VCaP (cell line): ENCODE measurements at regions not wholly inside any gene's neighbourhood (a gene's known extent, or its start where the extent isn't known, plus 50 kb on each side); places are given as distances from the start of the nearest gene placed in this dataset.

ENCODE experiments used
- H3K27ac ChIP-seq: fragments of 450-650 bp; 2 replicates; pipeline ENCODE4 v1.5.1; 2017
- CTCF ChIP-seq: fragments of 450-650 bp; conservative IDR thresholded peaks from 2 replicates; pipeline ENCODE4 v1.5.1; 2017; ENCODE audit warnings: mild to moderate bottlenecking, moderate library complexity

GRCh38 chr1:234778221-234779159, 168.5 kb upstream of the IRF2BP2 start:
- TF ChIP-seq CTCF: no peak
- no peak overlapping the region for H3K27ac ChIP-seq

GRCh38 chr1:234777856-234778220, 167.9 kb upstream of the IRF2BP2 start:
- H3K27ac ChIP-seq: no peak overlapping the region
- TF ChIP-seq CTCF: no peak

DNA sequence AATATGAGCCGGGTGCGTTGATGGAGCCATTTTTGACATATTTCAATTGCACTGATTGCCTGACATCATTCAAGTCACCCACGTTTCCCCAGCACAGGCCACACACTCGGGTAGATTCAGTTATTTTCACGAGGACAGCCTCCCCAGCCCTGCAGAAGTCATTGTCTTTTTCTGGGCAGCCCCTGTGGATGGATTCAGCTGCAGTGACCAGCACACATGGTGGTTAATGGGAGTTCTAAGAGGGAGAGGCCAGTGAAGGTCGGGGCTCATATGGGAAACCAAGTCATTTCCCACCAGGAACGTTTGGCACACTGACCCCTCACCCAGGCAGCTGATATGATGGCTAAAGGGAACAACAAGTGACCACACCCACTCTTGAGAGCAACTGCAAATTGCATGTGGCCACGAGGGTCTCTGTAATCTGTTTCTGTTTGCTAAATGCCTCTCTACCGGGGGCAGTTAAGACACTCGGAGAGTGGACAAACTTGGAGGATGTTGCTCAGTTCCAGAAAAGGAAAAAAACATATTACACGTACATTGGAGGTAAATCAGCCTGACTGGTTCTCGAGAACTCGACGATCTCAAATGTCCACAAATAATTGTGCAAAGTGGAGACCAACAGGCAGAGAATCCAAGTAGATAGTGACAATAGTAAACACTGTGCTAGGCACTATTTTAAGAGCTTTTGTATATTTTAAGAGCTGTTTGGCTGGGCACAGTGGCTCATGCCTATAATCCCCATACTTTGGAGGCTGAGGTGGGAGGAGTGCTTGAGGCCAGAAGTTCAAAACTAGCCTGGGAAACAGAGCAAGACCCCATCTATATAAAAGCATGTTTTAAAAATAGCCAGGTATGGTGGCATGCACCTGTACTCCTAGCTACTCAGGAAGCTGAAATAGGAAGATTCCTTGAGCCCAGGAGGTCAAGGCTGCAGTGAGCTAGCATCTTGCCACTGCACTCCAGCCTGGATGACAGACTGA, 167.2 kb upstream of the IRF2BP2 start:
- no peak for TF ChIP-seq CTCF

DNA sequence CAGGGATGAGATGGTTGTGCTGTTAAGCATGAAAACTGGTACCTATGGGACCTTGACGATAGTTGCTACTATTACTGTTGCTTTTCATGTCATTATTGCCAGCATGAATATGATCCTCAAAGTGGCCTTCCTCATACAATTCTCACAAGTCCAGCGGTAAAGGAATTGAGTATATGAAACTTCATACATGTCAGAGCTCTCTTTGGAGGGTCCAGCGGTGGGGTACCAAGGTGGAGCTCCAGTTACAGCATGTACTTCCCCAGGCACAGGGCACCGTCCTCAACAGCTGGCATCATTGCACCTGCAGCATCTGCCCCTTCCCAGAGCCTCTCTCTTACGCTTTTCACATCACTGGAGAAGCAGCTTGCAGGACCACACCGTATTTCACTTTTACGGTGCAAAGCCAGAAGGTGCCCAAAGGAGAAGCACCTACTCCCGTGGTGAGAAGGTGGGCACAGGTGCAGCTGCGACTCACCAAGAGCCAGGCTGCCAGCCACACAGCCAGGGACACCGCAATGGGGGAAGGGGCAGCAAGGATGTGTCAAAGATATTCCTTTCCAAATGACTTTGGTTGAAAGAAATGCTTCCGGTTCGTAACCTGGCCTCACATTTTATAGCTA, 166.4 kb upstream of the IRF2BP2 start:
- no peak overlapping the region for H3K27ac ChIP-seq
- no peak for TF ChIP-seq CTCF

More for the DNA sequence above, 167.2 kb upstream of the IRF2BP2 start:
- H3K27ac ChIP-seq: no peak overlapping the region

- TF ChIP-seq CTCF: no peak
- H3K27ac ChIP-seq: no peak overlapping the region
These were observed 165.7 kb upstream of the IRF2BP2 start for GRCh38 chr1:234775477-234776246.

DNA sequence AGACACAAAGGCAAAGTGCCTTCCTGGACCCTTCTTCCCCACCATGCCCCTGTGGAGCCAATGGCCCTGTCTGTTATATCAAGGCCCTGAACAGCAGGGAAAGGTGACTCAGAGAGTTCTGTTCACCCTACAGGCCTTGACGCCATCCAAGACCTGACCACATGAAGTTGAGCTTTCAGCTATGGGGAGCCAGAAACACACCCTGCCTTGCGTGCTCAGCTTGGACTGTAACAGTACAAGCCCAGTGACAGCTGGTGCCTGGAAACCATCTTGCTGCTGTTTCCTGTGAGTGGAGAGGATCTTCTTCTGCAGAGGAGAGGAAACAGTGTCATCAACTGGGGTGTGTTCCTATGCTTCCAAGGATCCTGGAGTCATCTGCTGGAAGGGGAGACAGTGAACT, 165.0 kb upstream of the IRF2BP2 start:
- H3K27ac ChIP-seq: no peak overlapping the region
- TF ChIP-seq CTCF: no peak
